Hepatocyte (in vitro differentiated cells): ENCODE measurements at regions not wholly inside any gene's neighbourhood (a gene's known extent, or its start where the extent isn't known, plus 50 kb on each side); places are given as distances from the start of the nearest gene placed in this dataset.

ENCODE experiments used
- DNase-seq: peaks from one replicate; pipeline ENCODE4 v3.0.0-alpha.2; 2016; ENCODE audit warnings: low spot score
- H2AFZ ChIP-seq: fragments of 200-600 bp; sonication (generic); 2 replicates; pipeline ENCODE4 v1.6.0; 2016; ENCODE audit warnings: antibody characterized with exemption, mild to moderate bottlenecking
- H3K27ac ChIP-seq: fragments of 200-600 bp; sonication (generic); 2 replicates; pipeline ENCODE4 v1.5.1; 2016; ENCODE audit warnings: mild to moderate bottlenecking
- H3K27me3 ChIP-seq: fragments of 200-600 bp; sonication (generic); 2 replicates; pipeline ENCODE4 v1.6.1; 2016
- H3K36me3 ChIP-seq: fragments of 200-600 bp; sonication (generic); replicated peaks from 2 replicates; pipeline ENCODE4 v1.5.1; 2016; ENCODE audit warnings: low read depth; ENCODE audit not compliant: insufficient read depth
- H3K4me1 ChIP-seq: fragments of 200-600 bp; sonication (generic); 2 replicates; pipeline ENCODE4 v1.5.1; 2016; ENCODE audit warnings: mild to moderate bottlenecking, moderate library complexity; ENCODE audit not compliant: insufficient read depth
- H3K4me2 ChIP-seq: fragments of 200-600 bp; sonication (generic); 2 replicates; pipeline ENCODE4 v1.6.0; 2016
- H3K4me3 ChIP-seq: fragments of 200-600 bp; sonication (generic); 2 replicates; pipeline ENCODE4 v1.5.1; 2016; ENCODE audit warnings: mild to moderate bottlenecking
- H3K79me2 ChIP-seq: fragments of 200-600 bp; sonication (generic); 2 replicates; pipeline ENCODE4 v1.6.0; 2017; ENCODE audit warnings: mild to moderate bottlenecking
- H3K9me2 ChIP-seq: fragments of 200-600 bp; sonication (generic); replicated peaks from 2 replicates; pipeline ENCODE4 v1.6.0; 2017; ENCODE audit warnings: mild to moderate bottlenecking; ENCODE audit not compliant: insufficient read depth
- H3K9me3 ChIP-seq: fragments of 200-600 bp; sonication (generic); 2 replicates; pipeline ENCODE4 v1.5.1; 2016; ENCODE audit warnings: low read depth, mild to moderate bottlenecking
- H4K20me1 ChIP-seq: fragments of 200-600 bp; sonication (generic); 2 replicates; pipeline ENCODE4 v1.6.0; 2016; ENCODE audit warnings: mild to moderate bottlenecking; ENCODE audit not compliant: insufficient read depth, poor library complexity, severe bottlenecking
- EZH2 ChIP-seq: fragments of 200-600 bp; sonication (generic); IDR thresholded peaks from 2 replicates; pipeline ENCODE4 v1.6.1; 2016; ENCODE audit warnings: antibody characterized with exemption, mild to moderate bottlenecking, borderline replicate concordance
- EZH2phosphoT487 ChIP-seq: fragments of 200-600 bp; sonication (generic); IDR thresholded peaks from one replicate; pipeline ENCODE4 v1.6.1; 2018; ENCODE audit warnings: antibody characterized with exemption, mild to moderate bottlenecking, low read depth, moderate library complexity; ENCODE audit not compliant: unreplicated experiment, severe bottlenecking
- WGBS: methylation state at CpG from one replicate; pipeline ENCODE4 v1.1.6; 2016; ENCODE audit warnings: low lambda C conversion rate; ENCODE audit errors: missing lambda C conversion rate; 5-methylcytosine and 5-hydroxymethylcytosine counted together
- TF ChIP-seq, protein P1 (sequence below): fragments of 200-600 bp; sonication (generic); IDR thresholded peaks from 2 replicates; pipeline ENCODE4 v1.5.1; 2016; ENCODE audit warnings: antibody characterized with exemption, mild to moderate bottlenecking; ENCODE audit not compliant: poor library complexity

DNA sequence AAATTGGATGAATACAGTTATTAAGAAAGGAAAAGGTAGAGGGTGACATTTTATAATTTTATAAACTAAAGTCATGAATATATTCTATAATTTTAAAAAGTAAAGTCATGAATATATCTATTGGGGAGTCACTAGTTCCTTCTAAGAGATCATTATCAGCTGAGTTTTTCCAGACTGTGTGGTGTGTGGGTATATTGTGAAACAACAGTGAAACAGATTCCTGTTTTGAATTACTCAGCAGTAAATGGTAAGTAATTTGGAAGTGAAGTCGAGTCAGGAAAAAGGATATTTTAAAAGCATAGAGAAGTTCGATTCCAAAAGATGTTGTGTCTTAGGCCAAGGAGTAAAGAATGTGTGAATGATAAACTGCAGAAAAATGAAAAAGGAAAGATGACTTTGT lies 1018.2 kb upstream of the NXPH2 start:
- H3K4me1 ChIP-seq = no peaks in the 10 kb centered on the region
- WGBS = 55% methylated on average over 2 of the region's 2 CpGs
- H4K20me1 ChIP-seq = no peaks in the 10 kb centered on the region
- H3K4me3 ChIP-seq = no peak overlapping the region
- no peak for TF ChIP-seq EZH2phosphoT487
- TF ChIP-seq EZH2 = no peak
- TF ChIP-seq, protein P1, sequence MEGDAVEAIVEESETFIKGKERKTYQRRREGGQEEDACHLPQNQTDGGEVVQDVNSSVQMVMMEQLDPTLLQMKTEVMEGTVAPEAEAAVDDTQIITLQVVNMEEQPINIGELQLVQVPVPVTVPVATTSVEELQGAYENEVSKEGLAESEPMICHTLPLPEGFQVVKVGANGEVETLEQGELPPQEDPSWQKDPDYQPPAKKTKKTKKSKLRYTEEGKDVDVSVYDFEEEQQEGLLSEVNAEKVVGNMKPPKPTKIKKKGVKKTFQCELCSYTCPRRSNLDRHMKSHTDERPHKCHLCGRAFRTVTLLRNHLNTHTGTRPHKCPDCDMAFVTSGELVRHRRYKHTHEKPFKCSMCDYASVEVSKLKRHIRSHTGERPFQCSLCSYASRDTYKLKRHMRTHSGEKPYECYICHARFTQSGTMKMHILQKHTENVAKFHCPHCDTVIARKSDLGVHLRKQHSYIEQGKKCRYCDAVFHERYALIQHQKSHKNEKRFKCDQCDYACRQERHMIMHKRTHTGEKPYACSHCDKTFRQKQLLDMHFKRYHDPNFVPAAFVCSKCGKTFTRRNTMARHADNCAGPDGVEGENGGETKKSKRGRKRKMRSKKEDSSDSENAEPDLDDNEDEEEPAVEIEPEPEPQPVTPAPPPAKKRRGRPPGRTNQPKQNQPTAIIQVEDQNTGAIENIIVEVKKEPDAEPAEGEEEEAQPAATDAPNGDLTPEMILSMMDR = no peak
- H3K9me3 ChIP-seq = no peaks in the 10 kb centered on the region
- H3K79me2 ChIP-seq = no peaks in the 10 kb centered on the region
- no peaks in the 10 kb centered on the region for H3K36me3 ChIP-seq
- no peak overlapping the region for H2AFZ ChIP-seq
- H3K9me2 ChIP-seq = no peaks in the 10 kb centered on the region
- no peaks in the 10 kb centered on the region for H3K27me3 ChIP-seq
- no peak overlapping the region for H3K27ac ChIP-seq
- no peak for DNase-seq
- H3K4me2 ChIP-seq = no peak overlapping the region

GRCh38 chr2:139790807-139791752 lies 1010.9 kb upstream of the NXPH2 start:
- peak; percentile 39 for DNase-seq
- H2AFZ ChIP-seq = no peak overlapping the region
- no peak overlapping the region for H3K27ac ChIP-seq
- H3K36me3 ChIP-seq = no peaks in the 10 kb centered on the region
- H3K4me3 ChIP-seq = no peak overlapping the region
- H3K27me3 ChIP-seq = no peaks in the 10 kb centered on the region
- no peaks in the 10 kb centered on the region for H3K4me1 ChIP-seq
- H3K9me2 ChIP-seq = no peaks in the 10 kb centered on the region
- no peaks in the 10 kb centered on the region for H3K79me2 ChIP-seq
- H3K9me3 ChIP-seq = no peaks in the 10 kb centered on the region
- TF ChIP-seq EZH2phosphoT487 (no peak), EZH2 (no peak)
- TF ChIP-seq, protein P1 = peak; percentile 67
- 62% methylated on average over 3 of the region's 3 CpGs for WGBS
- H3K4me2 ChIP-seq = no peak overlapping the region
- no peaks in the 10 kb centered on the region for H4K20me1 ChIP-seq

GRCh38 chr2:139790136-139790535 lies 1009.9 kb upstream of the NXPH2 start:
- no peak overlapping the region for H2AFZ ChIP-seq
- no peaks in the 10 kb centered on the region for H3K79me2 ChIP-seq
- DNase-seq = no peak
- no peak overlapping the region for H3K4me2 ChIP-seq
- no peak overlapping the region for H3K4me3 ChIP-seq
- no peaks in the 10 kb centered on the region for H3K9me2 ChIP-seq
- H3K4me1 ChIP-seq = no peaks in the 10 kb centered on the region
- H3K27me3 ChIP-seq = no peaks in the 10 kb centered on the region
- TF ChIP-seq, protein P1 = no peak
- TF ChIP-seq EZH2 = no peak
- no peak for TF ChIP-seq EZH2phosphoT487
- no peaks in the 10 kb centered on the region for H3K9me3 ChIP-seq
- no peaks in the 10 kb centered on the region for H3K36me3 ChIP-seq
- no peak overlapping the region for H3K27ac ChIP-seq
- H4K20me1 ChIP-seq = no peaks in the 10 kb centered on the region
- 73% methylated on average over 2 of the region's 2 CpGs for WGBS
